HEK293 (cell line): ENCODE measurements at regions not wholly inside any gene's neighbourhood (a gene's known extent, or its start where the extent isn't known, plus 50 kb on each side); places are given as distances from the start of the nearest gene placed in this dataset.

Experiments
- HOXC10 ChIP-seq: sonication (generic); formaldehyde crosslinking; IDR thresholded peaks from 2 replicates; pipeline ENCODE4 v1.8.1; 2023; ENCODE audit warnings: mild to moderate bottlenecking, missing genetic modification reagents
- MEIS1 ChIP-seq: sonication (generic); formaldehyde crosslinking; IDR thresholded peaks from 2 replicates; pipeline ENCODE4 v1.8.1; 2022; ENCODE audit warnings: missing genetic modification reagents, mild to moderate bottlenecking, borderline replicate concordance
- TCF7L2 ChIP-seq: IDR thresholded peaks from 2 replicates; pipeline ENCODE4 v1.6.1; 2011; ENCODE audit warnings: low read depth, mild to moderate bottlenecking, inconsistent platforms, low read length, moderate library complexity, borderline replicate concordance
- ZFP37 ChIP-seq: fragments of 450-650 bp; formaldehyde crosslinking; IDR thresholded peaks from 2 replicates; pipeline ENCODE4 v1.5.1; 2016; ENCODE audit warnings: missing biosample characterization, missing genetic modification characterization
- ZNF121 ChIP-seq: fragments of 450-650 bp; formaldehyde crosslinking; IDR thresholded peaks from 2 replicates; pipeline ENCODE4 v1.5.1; 2016; ENCODE audit warnings: missing biosample characterization, missing genetic modification characterization
- ZNF138 ChIP-seq: fragments of 450-650 bp; formaldehyde crosslinking; IDR thresholded peaks from 2 replicates; pipeline ENCODE4 v1.5.1; 2016; ENCODE audit warnings: missing biosample characterization, missing genetic modification characterization, borderline replicate concordance
- ZNF140 ChIP-seq: fragments of 450-650 bp; formaldehyde crosslinking; IDR thresholded peaks from 2 replicates; pipeline ENCODE4 v1.5.1; 2016; ENCODE audit warnings: missing biosample characterization, missing genetic modification characterization
- ZNF19 ChIP-seq: fragments of 450-650 bp; formaldehyde crosslinking; IDR thresholded peaks from 2 replicates; pipeline ENCODE4; 2016; ENCODE audit warnings: missing biosample characterization, missing genetic modification characterization, low read depth
- ZNF202 ChIP-seq: fragments of 450-650 bp; formaldehyde crosslinking; IDR thresholded peaks from 2 replicates; pipeline ENCODE4 v1.5.1; 2016; ENCODE audit warnings: missing biosample characterization, missing genetic modification characterization, borderline replicate concordance
- ZNF473 ChIP-seq: fragments of 450-650 bp; formaldehyde crosslinking; IDR thresholded peaks from 2 replicates; pipeline ENCODE4 v1.5.1; 2017; ENCODE audit warnings: missing biosample characterization, missing genetic modification characterization
- ZNF660 ChIP-seq: fragments of 450-650 bp; IDR thresholded peaks from 2 replicates; pipeline ENCODE4 v1.5.1; 2018; ENCODE audit warnings: missing biosample characterization, mild to moderate bottlenecking, missing genetic modification characterization
- TF ChIP-seq, protein P1 (sequence below): fragments of 450-650 bp; formaldehyde crosslinking; IDR thresholded peaks from 2 replicates; pipeline ENCODE4 v1.5.1; 2016; ENCODE audit warnings: missing biosample characterization, missing genetic modification characterization

DNA sequence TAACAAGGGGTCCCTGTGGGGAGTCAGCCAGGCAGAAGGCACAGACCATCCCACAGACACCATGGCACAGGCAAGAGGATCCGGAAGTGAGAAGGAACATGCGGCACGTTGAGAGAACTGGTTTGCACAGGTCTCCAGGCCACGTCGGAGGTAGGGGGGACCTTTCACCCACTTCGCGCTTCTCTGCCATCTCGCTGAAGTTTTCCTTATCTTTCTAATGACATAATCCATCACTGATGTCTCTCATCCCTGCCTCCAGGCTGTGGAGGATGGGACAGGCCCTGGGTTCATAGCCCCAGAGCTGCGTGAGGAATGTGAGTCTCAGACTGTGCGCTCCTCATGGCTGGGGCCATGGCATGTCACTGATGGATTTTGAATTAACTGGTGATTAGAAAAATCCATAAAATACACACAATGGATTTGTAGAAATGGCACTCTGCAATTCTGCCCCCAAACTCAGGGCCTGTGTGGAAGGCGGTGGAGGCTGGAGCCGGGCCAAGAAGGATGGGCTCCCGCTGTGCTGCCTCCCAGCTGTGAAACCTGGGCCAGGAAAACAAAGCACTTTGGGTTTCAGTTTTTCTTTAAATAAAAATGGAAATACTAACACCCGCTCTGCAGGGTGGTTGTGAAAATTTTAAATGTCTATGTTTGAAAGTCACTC, 113.3 kb upstream of the ALKAL2 start:
- TF ChIP-seq ZNF138 (tag by site-specific recombination) (no peak), MEIS1 (CRISPR knock-in tag) (no peak), ZNF121 (tag by site-specific recombination) (no peak), ZNF473 (no peak), HOXC10 (CRISPR knock-in tag) (no peak), ZNF19 (tag by site-specific recombination) (no peak), ZNF660 (tag by site-specific recombination) (no peak), ZFP37 (no peak), ZNF140 (peak; percentile 74), TCF7L2 (no peak), ZNF202 (tag by site-specific recombination) (no peak)
- TF ChIP-seq, protein P1, sequence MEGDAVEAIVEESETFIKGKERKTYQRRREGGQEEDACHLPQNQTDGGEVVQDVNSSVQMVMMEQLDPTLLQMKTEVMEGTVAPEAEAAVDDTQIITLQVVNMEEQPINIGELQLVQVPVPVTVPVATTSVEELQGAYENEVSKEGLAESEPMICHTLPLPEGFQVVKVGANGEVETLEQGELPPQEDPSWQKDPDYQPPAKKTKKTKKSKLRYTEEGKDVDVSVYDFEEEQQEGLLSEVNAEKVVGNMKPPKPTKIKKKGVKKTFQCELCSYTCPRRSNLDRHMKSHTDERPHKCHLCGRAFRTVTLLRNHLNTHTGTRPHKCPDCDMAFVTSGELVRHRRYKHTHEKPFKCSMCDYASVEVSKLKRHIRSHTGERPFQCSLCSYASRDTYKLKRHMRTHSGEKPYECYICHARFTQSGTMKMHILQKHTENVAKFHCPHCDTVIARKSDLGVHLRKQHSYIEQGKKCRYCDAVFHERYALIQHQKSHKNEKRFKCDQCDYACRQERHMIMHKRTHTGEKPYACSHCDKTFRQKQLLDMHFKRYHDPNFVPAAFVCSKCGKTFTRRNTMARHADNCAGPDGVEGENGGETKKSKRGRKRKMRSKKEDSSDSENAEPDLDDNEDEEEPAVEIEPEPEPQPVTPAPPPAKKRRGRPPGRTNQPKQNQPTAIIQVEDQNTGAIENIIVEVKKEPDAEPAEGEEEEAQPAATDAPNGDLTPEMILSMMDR, result no peak
